ENCODE measurements at regions not wholly inside any gene's neighbourhood (a gene's known extent, or its start where the extent isn't known, plus 50 kb on each side); places are given as distances from the start of the nearest gene placed in this dataset.
A peak's percentile ranks its signal among the peaks of the same experiment; 100 is the strongest.

GRCh38 chr6:167750956-167751358 lies 75.8 kb upstream of the AFDN start (continued):
- TF ChIP-seq ZNF362 (CRISPR knock-in tag; IDR thresholded peaks at IDR 0.05; ENCODE audit: borderline replicate concordance) (no peak), RARG (CRISPR knock-in tag; IDR thresholded peaks at IDR 0.05; ENCODE audit: low read depth) (no peak), PATZ1 (CRISPR knock-in tag; IDR thresholded peaks at IDR 0.05) (no peak), SAP130 (CRISPR knock-in tag; IDR thresholded peaks at IDR 0.05; ENCODE audit: low read depth) (peak; percentile 67), CREM (IDR thresholded peaks at IDR 0.05) (no peak), CREM (CRISPR knock-in tag; IDR thresholded peaks at IDR 0.05) (no peak), ZNF276 (CRISPR knock-in tag; IDR thresholded peaks at IDR 0.05; ENCODE audit: low read depth) (no peak), ZNF331 (CRISPR knock-in tag; IDR thresholded peaks at IDR 0.05) (peak; percentile 28; the same call in 1 of the 2 replicates), SIN3A (IDR thresholded peaks at IDR 0.05; ENCODE audit: borderline replicate concordance, low read depth, low read length) (no peak), NFE2L2 (IDR thresholded peaks at IDR 0.05; ENCODE audit: low read length) (no peak), ZSCAN30 (CRISPR knock-in tag; IDR thresholded peaks at IDR 0.05) (no peak), TP53 (CRISPR knock-in tag; conservative IDR thresholded peaks at IDR 0.05) (no peak), ZFP91 (CRISPR knock-in tag; IDR thresholded peaks at IDR 0.05; ENCODE audit: borderline replicate concordance) (peak; percentile 42; the same call in 1 of the 2 replicates), ZNF512B (CRISPR knock-in tag; IDR thresholded peaks at IDR 0.05; ENCODE audit: borderline replicate concordance) (no peak), ZBTB38 (CRISPR knock-in tag; IDR thresholded peaks at IDR 0.05) (peak; percentile 88), ZBTB20 (CRISPR knock-in tag; IDR thresholded peaks at IDR 0.05; ENCODE audit: borderline replicate concordance, low read depth) (0 out of 2 replicates have a peak, but pooled peaks have one; percentile 27), ZNF691 (CRISPR knock-in tag; IDR thresholded peaks at IDR 0.05; ENCODE audit: borderline replicate concordance, low read depth) (peak; percentile 44; the same call in 1 of the 2 replicates), ZNF101 (CRISPR knock-in tag; IDR thresholded peaks at IDR 0.05; ENCODE audit: borderline replicate concordance, low read depth) (no peak)
